ENCODE measurements at regions not wholly inside any gene's neighbourhood (a gene's known extent, or its start where the extent isn't known, plus 50 kb on each side); places are given as distances from the start of the nearest gene placed in this dataset.

DNA sequence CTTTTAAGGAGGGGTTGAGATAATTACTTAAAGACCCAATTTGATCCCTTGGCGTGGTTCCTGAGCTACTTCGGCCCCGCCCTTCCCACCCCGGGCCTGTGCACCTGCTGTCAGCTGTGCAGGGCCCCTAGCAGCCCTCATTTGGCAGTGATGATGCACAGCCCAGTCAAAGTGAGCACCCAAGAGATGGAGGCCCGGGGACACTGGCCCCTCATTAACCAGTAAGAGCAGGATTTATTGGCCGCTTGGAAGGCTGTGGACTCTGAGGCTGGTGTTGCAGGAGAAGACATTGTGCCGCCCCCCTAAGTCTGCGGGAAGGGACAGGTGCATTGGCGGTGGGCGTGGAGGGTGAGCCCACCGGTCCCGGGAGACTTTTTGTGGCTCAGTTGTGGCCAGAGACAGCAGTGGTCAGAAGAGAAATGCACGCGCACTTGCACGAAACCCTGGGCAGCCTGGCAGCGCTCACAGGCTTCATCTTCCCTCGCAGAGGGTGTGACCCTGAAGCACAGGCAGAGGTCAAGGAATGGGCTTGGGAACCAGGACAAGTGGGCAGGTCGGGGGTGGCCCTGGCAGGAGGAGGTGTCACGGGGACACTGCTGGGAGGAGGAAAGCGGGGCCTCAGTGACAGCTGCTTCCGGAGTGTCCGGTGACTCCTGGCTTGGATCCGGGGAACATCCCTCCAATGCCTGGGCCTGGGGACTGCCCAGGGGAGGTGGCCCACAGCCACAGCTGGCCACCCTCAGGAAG, 74.0 kb upstream of the RXRA start:
- no peak for TF ChIP-seq EZH2 (IDR thresholded peaks at IDR 0.05)
- TF ChIP-seq, protein P1, sequence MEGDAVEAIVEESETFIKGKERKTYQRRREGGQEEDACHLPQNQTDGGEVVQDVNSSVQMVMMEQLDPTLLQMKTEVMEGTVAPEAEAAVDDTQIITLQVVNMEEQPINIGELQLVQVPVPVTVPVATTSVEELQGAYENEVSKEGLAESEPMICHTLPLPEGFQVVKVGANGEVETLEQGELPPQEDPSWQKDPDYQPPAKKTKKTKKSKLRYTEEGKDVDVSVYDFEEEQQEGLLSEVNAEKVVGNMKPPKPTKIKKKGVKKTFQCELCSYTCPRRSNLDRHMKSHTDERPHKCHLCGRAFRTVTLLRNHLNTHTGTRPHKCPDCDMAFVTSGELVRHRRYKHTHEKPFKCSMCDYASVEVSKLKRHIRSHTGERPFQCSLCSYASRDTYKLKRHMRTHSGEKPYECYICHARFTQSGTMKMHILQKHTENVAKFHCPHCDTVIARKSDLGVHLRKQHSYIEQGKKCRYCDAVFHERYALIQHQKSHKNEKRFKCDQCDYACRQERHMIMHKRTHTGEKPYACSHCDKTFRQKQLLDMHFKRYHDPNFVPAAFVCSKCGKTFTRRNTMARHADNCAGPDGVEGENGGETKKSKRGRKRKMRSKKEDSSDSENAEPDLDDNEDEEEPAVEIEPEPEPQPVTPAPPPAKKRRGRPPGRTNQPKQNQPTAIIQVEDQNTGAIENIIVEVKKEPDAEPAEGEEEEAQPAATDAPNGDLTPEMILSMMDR (IDR thresholded peaks at IDR 0.05) = no peak
- no peak for TF ChIP-seq EZH2phosphoT487 (IDR thresholded peaks at IDR 0.05)

All from neural progenitor cell (in vitro differentiated cells).